Epithelial cell of esophagus (primary cell): ENCODE measurements at regions not wholly inside any gene's neighbourhood (a gene's known extent, or its start where the extent isn't known, plus 50 kb on each side); places are given as distances from the start of the nearest gene placed in this dataset.
A peak's percentile ranks its signal among the peaks of the same experiment; 100 is the strongest.

Experiments
- DNase-seq: peaks from one replicate; pipeline ENCODE4 v3.0.0; 2010; ENCODE audit warnings: low read depth
- H3K4me3 ChIP-seq: 2 replicates; pipeline ENCODE4 v1.5.1; 2011; ENCODE audit warnings: mild to moderate bottlenecking, low read length, control low read depth
- TF ChIP-seq, protein P1 (sequence below): IDR thresholded peaks from 2 replicates; pipeline ENCODE4 v1.5.1; 2011; ENCODE audit warnings: low read depth, mild to moderate bottlenecking, low read length, control low read depth, inconsistent platforms; ENCODE audit not compliant: insufficient read depth; ENCODE audit errors: missing control alignments

DNA sequence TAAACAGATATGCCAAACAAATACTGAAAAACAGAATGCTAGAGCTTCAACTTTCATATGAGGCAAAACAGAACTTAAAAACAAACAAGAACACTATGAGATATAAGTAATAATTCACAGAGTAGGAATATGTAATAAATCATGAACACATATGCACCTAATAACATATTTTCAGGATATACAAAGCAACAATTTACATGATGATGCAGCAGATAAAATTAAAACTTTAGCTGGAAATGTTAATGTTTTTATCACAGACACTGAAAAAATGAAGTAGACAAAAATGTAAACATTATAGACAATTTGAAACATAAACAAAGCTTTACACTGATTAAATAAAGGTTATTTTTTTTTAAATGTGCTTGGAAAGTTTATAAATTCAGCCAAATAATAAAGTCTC lies 443.1 kb upstream of the NFIA start:
- H3K4me3 ChIP-seq, result no peak overlapping the region
- TF ChIP-seq, protein P1, sequence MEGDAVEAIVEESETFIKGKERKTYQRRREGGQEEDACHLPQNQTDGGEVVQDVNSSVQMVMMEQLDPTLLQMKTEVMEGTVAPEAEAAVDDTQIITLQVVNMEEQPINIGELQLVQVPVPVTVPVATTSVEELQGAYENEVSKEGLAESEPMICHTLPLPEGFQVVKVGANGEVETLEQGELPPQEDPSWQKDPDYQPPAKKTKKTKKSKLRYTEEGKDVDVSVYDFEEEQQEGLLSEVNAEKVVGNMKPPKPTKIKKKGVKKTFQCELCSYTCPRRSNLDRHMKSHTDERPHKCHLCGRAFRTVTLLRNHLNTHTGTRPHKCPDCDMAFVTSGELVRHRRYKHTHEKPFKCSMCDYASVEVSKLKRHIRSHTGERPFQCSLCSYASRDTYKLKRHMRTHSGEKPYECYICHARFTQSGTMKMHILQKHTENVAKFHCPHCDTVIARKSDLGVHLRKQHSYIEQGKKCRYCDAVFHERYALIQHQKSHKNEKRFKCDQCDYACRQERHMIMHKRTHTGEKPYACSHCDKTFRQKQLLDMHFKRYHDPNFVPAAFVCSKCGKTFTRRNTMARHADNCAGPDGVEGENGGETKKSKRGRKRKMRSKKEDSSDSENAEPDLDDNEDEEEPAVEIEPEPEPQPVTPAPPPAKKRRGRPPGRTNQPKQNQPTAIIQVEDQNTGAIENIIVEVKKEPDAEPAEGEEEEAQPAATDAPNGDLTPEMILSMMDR, result no peak
- DNase-seq, result no peak

DNA sequence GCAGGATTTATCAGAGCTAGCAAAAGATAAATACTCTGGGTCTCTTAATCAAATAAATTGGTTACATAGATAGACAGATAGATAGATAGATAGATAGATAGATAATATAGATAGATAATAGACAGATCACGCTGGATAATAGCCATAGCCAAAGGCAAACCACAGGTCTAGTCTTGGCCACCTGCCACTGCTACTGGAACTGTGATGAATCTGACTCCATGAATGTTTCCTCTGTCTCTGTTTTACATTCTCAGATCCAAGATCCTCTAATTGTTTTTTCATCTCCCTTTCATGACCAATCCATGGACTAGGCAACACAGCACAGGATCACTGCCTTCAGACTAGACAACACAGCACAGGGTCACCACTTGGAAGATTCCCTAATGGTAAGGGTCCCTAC lies 444.7 kb upstream of the NFIA start:
- H3K4me3 ChIP-seq, result no peak overlapping the region
- TF ChIP-seq, protein P1, result no peak
- peak; percentile 14 for DNase-seq

DNA sequence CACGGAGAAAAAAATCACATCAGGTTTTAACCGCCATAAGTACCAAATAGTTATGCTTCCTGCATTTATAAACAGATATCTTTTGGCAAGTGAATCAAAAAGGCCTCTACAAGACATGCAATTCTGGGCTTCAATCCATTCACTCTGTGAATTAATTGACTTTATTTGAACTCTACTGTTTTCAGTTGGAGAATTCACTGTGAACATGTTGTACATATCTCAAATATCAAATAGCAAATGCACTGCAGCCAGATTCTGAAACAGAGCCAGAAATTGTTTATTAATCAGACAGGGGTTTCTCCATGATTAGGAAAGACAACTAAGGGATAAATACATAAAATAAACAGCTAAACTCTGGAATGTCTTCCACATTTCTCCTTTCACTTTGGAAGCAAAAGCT lies 445.4 kb upstream of the NFIA start:
- DNase-seq, result no peak
- H3K4me3 ChIP-seq, result no peak overlapping the region
- TF ChIP-seq, protein P1, result no peak

DNA sequence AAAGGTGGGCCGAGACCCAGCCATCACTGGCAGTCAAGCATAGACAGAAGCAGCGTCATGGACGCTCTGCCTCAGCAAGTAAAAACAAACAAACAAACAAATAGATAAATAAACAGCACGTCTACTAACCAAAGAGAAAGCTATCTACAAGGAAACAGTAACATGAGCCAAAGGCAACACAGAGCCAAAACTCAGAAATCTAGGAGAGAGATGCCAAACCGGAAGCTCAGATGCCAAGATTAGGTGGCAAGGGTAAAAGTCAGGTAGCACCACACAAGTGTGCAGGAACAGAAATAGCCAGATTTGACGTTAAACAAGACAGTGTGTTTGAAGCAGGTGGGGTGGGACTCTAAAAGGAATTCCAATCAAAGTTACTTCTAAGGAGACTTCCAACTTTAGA lies 448.3 kb upstream of the NFIA start:
- DNase-seq, result no peak
- TF ChIP-seq, protein P1, result no peak

DNA sequence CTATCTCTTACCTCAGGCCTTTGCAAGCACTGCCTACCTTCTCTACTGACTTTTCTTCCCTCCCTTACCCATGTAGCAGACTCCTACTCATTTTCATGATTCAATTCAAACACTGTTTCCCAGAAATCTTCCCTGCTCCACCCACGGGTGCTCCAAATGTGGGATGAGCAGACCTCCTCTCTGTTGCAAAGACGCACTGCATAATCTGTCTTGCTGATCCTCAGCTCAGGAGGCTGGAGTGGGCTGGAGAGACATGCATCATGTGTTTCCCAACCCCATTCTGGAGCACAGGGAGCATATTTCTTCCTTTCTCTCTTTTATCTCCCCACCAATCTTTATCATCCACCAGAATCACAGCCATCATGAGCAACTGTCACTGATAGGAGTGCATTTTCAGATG lies 459.9 kb upstream of the NFIA start:
- H3K4me3 ChIP-seq, result no peak overlapping the region
- TF ChIP-seq, protein P1, result no peak
- no peak for DNase-seq

More for the DNA sequence above, 448.3 kb upstream of the NFIA start:
- H3K4me3 ChIP-seq, result no peak overlapping the region

DNA sequence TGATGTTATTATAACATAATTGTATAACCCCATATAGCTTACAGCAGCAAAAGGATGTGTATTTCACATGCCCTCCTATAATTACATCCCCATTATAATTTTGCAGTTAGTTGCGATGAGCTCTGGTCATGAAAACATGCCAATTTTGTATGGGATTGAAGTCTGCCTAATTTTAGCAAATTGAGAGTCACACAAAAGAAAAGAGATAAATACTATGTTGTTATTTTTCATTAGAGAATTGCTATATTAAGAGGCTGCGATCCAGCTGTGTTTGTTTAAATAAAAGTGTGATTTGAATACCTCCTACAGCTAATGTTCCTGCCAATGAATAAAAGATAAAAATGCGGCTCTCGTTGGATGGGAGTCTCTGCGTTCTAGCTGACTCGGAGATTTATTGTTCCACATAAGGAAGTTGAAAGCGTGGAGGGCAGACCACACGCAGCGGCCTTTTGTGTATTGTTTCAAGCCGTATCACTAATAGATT lies 461.0 kb upstream of the NFIA start:
- H3K4me3 ChIP-seq, result no peak overlapping the region
- TF ChIP-seq, protein P1, result no peak
- no peak for DNase-seq

DNA sequence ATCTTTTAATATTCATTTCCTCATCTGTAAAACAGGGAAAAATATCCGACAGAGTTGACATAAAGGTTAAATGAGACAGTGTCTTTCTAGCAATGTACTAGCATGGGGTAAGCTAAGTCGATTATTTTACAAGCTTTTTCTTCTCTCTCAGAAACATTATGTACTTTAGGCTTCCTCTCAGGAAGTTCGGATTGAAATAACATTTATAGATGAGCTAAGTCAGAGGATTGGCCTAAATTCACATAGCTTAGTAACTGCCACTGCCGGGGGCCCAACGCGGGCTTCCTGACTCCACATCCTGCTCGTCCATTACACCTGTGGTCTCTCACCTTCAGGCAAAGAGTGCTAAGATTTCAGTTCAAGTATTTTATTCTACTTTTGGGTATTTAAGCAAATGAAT lies 462.3 kb upstream of the NFIA start:
- DNase-seq, result no peak
- no peak overlapping the region for H3K4me3 ChIP-seq
- TF ChIP-seq, protein P1, result no peak
